MM.1S (cell line): ENCODE measurements at regions not wholly inside any gene's neighbourhood (a gene's known extent, or its start where the extent isn't known, plus 50 kb on each side); places are given as distances from the start of the nearest gene placed in this dataset.

Experiments used
- DNase-seq: peaks from one replicate; pipeline ENCODE4 v3.0.0-alpha.2; 2015
- H2AFZ ChIP-seq: fragments of 300-600 bp; sonication (generic); 2 replicates; pipeline ENCODE4 v1.6.0; 2016; ENCODE audit warnings: antibody characterized with exemption, low read length
- H3F3A ChIP-seq: fragments of 300-600 bp; sonication (generic); 2 replicates; pipeline ENCODE4 v1.6.1; 2016; ENCODE audit warnings: mild to moderate bottlenecking, antibody characterized with exemption, low read length, moderate library complexity, mixed read lengths; ENCODE audit not compliant: insufficient read depth
- H3K27ac ChIP-seq: fragments of 300-600 bp; sonication (generic); 2 replicates; pipeline ENCODE4 v1.5.1; 2016; ENCODE audit warnings: mild to moderate bottlenecking, low read length
- H3K27me3 ChIP-seq: fragments of 300-600 bp; sonication (generic); replicated peaks from 2 replicates; pipeline ENCODE4 v1.6.0; 2016; ENCODE audit warnings: low read length; ENCODE audit not compliant: insufficient read depth
- H3K36me3 ChIP-seq: fragments of 300-600 bp; sonication (generic); replicated peaks from 2 replicates; pipeline ENCODE4 v1.6.1; 2016; ENCODE audit warnings: mild to moderate bottlenecking, low read length, mixed read lengths; ENCODE audit not compliant: insufficient read depth
- H3K4me1 ChIP-seq: fragments of 300-600 bp; sonication (generic); 2 replicates; pipeline ENCODE4 v1.6.1; 2016; ENCODE audit warnings: low read length, mixed read lengths
- H3K4me2 ChIP-seq: fragments of 300-600 bp; sonication (generic); 2 replicates; pipeline ENCODE4 v1.6.0; 2016; ENCODE audit warnings: low read depth, low read length
- H3K4me3 ChIP-seq: fragments of 300-600 bp; sonication (generic); 2 replicates; pipeline ENCODE4 v1.5.1; 2016; ENCODE audit warnings: low read length, mixed read lengths
- H3K79me2 ChIP-seq: fragments of 300-600 bp; sonication (generic); 2 replicates; pipeline ENCODE4 v1.6.1; 2016; ENCODE audit warnings: mixed run types, low read length, mixed read lengths
- H3K9ac ChIP-seq: fragments of 300-600 bp; sonication (generic); 2 replicates; pipeline ENCODE4 v1.6.1; 2016; ENCODE audit warnings: low read length, mixed read lengths
- H3K9me2 ChIP-seq: fragments of 300-600 bp; sonication (generic); replicated peaks from 2 replicates; pipeline ENCODE4 v1.6.1; 2016; ENCODE audit warnings: mild to moderate bottlenecking, low read length, mixed read lengths; ENCODE audit not compliant: insufficient read depth
- H3K9me3 ChIP-seq: fragments of 300-600 bp; sonication (generic); replicated peaks from 2 replicates; pipeline ENCODE4 v1.6.1; 2016; ENCODE audit warnings: mild to moderate bottlenecking, low read length, mixed read lengths; ENCODE audit not compliant: insufficient read depth
- H4K20me1 ChIP-seq: fragments of 300-600 bp; sonication (generic); 2 replicates; pipeline ENCODE4 v1.6.1; 2016; ENCODE audit warnings: mild to moderate bottlenecking, low read length, moderate library complexity, mixed read lengths; ENCODE audit not compliant: insufficient read depth
- CTCF ChIP-seq: fragments of 300-600 bp; sonication (generic); IDR thresholded peaks from 2 replicates; pipeline ENCODE4 v1.5.1; 2016; ENCODE audit warnings: antibody characterized with exemption, low read length, mixed read lengths
- EZH2 ChIP-seq: fragments of 300-600 bp; sonication (generic); optimal IDR thresholded peaks from 2 replicates; pipeline ENCODE3; 2017; ENCODE audit warnings: low read depth, mild to moderate bottlenecking, antibody characterized with exemption, low read length, mixed read lengths
- EZH2phosphoT487 ChIP-seq: fragments of 300-600 bp; sonication (generic); IDR thresholded peaks from 2 replicates; pipeline ENCODE4 v1.6.1; 2018; ENCODE audit warnings: antibody characterized with exemption, low read length

- Histone ChIP-seq H3F3A (no peaks in the 10 kb centered on the region), H3K79me2 (no peaks in the 10 kb centered on the region), H4K20me1 (no peaks in the 10 kb centered on the region), H3K9me2 (no peaks in the 10 kb centered on the region), H2AFZ (no peak overlapping the region), H3K27me3 (no peaks in the 10 kb centered on the region), H3K27ac (no peak overlapping the region), H3K36me3 (no peaks in the 10 kb centered on the region), H3K4me3 (no peak overlapping the region), H3K9me3 (no peaks in the 10 kb centered on the region), H3K4me1 (no peaks in the 10 kb centered on the region), H3K9ac (no peak overlapping the region), H3K4me2 (no peak overlapping the region)
- DNase-seq = no peak
- TF ChIP-seq CTCF = no peak
- no peak for TF ChIP-seq EZH2
- TF ChIP-seq EZH2phosphoT487 = no peak
Measured at GRCh38 chr12:69119770-69120169, 119.6 kb upstream of the CPSF6 start.

GRCh38 chr12:69120354-69120753 lies 119.0 kb upstream of the CPSF6 start:
- Histone ChIP-seq H3K36me3 (no peaks in the 10 kb centered on the region), H3K27me3 (no peaks in the 10 kb centered on the region), H2AFZ (no peak overlapping the region), H3K4me1 (no peaks in the 10 kb centered on the region), H3K9me2 (no peaks in the 10 kb centered on the region), H3F3A (no peaks in the 10 kb centered on the region), H3K4me2 (no peak overlapping the region), H3K9me3 (no peaks in the 10 kb centered on the region), H3K79me2 (no peaks in the 10 kb centered on the region), H4K20me1 (no peaks in the 10 kb centered on the region), H3K4me3 (no peak overlapping the region), H3K9ac (no peak overlapping the region), H3K27ac (no peak overlapping the region)
- DNase-seq = no peak
- TF ChIP-seq CTCF = no peak
- no peak for TF ChIP-seq EZH2
- TF ChIP-seq EZH2phosphoT487 = no peak

- no peak overlapping the region for H2AFZ ChIP-seq
- H3K9me2 ChIP-seq = no peaks in the 10 kb centered on the region
- H4K20me1 ChIP-seq = no peaks in the 10 kb centered on the region
- no peaks in the 10 kb centered on the region for H3K27me3 ChIP-seq
- no peak overlapping the region for H3K4me3 ChIP-seq
- no peak for DNase-seq
- H3K9ac ChIP-seq = no peak overlapping the region
- H3K27ac ChIP-seq = no peak overlapping the region
- H3K4me2 ChIP-seq = no peak overlapping the region
- no peaks in the 10 kb centered on the region for H3K36me3 ChIP-seq
- no peak for TF ChIP-seq EZH2phosphoT487
- no peak for TF ChIP-seq EZH2
- no peak for TF ChIP-seq CTCF
- H3K79me2 ChIP-seq = no peaks in the 10 kb centered on the region
- no peaks in the 10 kb centered on the region for H3K9me3 ChIP-seq
- no peaks in the 10 kb centered on the region for H3F3A ChIP-seq
- H3K4me1 ChIP-seq = no peaks in the 10 kb centered on the region
Measured at GRCh38 chr12:69123311-69123710, 116.1 kb upstream of the CPSF6 start.
